Sciatic nerve (tissue), 2 donors: ENCODE measurements at regions not wholly inside any gene's neighbourhood (a gene's known extent, or its start where the extent isn't known, plus 50 kb on each side); places are given as distances from the start of the nearest gene placed in this dataset.

Experiments
- ATAC-seq: fragments of 200-7000 bp; cut with Tn5 transposase; one replicate; pipeline ENCODE4 v1.9.1; 2020; ENCODE audit warnings: mild to moderate bottlenecking, moderate library complexity
- DNase-seq: peaks from one replicate; pipeline ENCODE4 v3.0.0-alpha.2; 2020; ENCODE audit warnings: low spot score
- intact Hi-C: fragments of 100-400 bp; cut with DNase I; formaldehyde crosslinking; loops from one replicate; pipeline ENCODE4 v1.14.2; 2022
- donor health status: DM: no; HTN: no; CAD: no.
- donor health status: DM: no; HTN: no; CAD: no.

GRCh38 chr13:56271686-56272085, 869.0 kb upstream of the PRR20A start:
- ATAC-seq (no peak), DNase-seq (no peak)
- intact Hi-C loops: no loop called here

GRCh38 chr13:56283262-56283828, 857.4 kb upstream of the PRR20A start:
- intact Hi-C loops: no loop called here
- no peak for ATAC-seq
- no peak for DNase-seq

GRCh38 chr13:56299650-56300049, 841.1 kb upstream of the PRR20A start:
- ATAC-seq (no peak), DNase-seq (no peak)
- intact Hi-C loops: loop anchor here (10.0 kb wide), 1 partner anchor 485 kb away; no protein-coding TSS in a partner anchor

GRCh38 chr13:56314765-56315164, 826.0 kb upstream of the PRR20A start:
- intact Hi-C loops: no loop called here

GRCh38 chr13:56317841-56318240, 822.9 kb upstream of the PRR20A start:
- DNase-seq (no peak), ATAC-seq (no peak)
- intact Hi-C loops: no loop called here

More at GRCh38 chr13:56314765-56315164, 826.0 kb upstream of the PRR20A start:
- DNase-seq: no peak
- ATAC-seq: no peak

- intact Hi-C loops: no loop called here
- no peak for DNase-seq
- no peak for ATAC-seq
These were observed 808.0 kb upstream of the PRR20A start for GRCh38 chr13:56332671-56333070.

- DNase-seq (no peak), ATAC-seq (no peak)
- intact Hi-C loops: no loop called here
These were observed 804.9 kb upstream of the PRR20A start for GRCh38 chr13:56335775-56336174.

- intact Hi-C loops: no loop called here
- DNase-seq: no peak
- no peak for ATAC-seq
These were observed 802.3 kb upstream of the PRR20A start for GRCh38 chr13:56338421-56338820.

- intact Hi-C loops: no loop called here
- DNase-seq (no peak), ATAC-seq (no peak)
These were observed 793.7 kb upstream of the PRR20A start for GRCh38 chr13:56347014-56347413.

- no peak for ATAC-seq
These were observed 790.9 kb upstream of the PRR20A start for GRCh38 chr13:56349866-56350265.

GRCh38 chr13:56351041-56351440, 789.7 kb upstream of the PRR20A start:
- intact Hi-C loops: no loop called here
- ATAC-seq: no peak

More at GRCh38 chr13:56349866-56350265, 790.9 kb upstream of the PRR20A start:
- intact Hi-C loops: no loop called here
- no peak for DNase-seq

GRCh38 chr13:56352361-56352760, 788.4 kb upstream of the PRR20A start:
- DNase-seq: no peak
- intact Hi-C loops: no loop called here
- no peak for ATAC-seq

More at GRCh38 chr13:56351041-56351440, 789.7 kb upstream of the PRR20A start:
- DNase-seq: no peak

- intact Hi-C loops: no loop called here
- no peak for ATAC-seq
- DNase-seq: no peak
These were observed 787.8 kb upstream of the PRR20A start for GRCh38 chr13:56352901-56353300.

GRCh38 chr13:56356690-56357089, 784.0 kb upstream of the PRR20A start:
- DNase-seq (no peak), ATAC-seq (no peak)
- intact Hi-C loops: no loop called here

GRCh38 chr13:56378566-56378965, 762.2 kb upstream of the PRR20A start:
- DNase-seq: no peak
- intact Hi-C loops: no loop called here
- no peak for ATAC-seq

- no peak for DNase-seq
- intact Hi-C loops: no loop called here
- ATAC-seq: no peak
These were observed 747.2 kb upstream of the PRR20A start for GRCh38 chr13:56393549-56393948.

- DNase-seq (no peak), ATAC-seq (no peak)
- intact Hi-C loops: no loop called here
These were observed 744.4 kb upstream of the PRR20A start for GRCh38 chr13:56396318-56396717.

- ATAC-seq (no peak), DNase-seq (no peak)
- intact Hi-C loops: no loop called here
These were observed 739.9 kb upstream of the PRR20A start for GRCh38 chr13:56400774-56401173.

- DNase-seq (no peak), ATAC-seq (no peak)
- intact Hi-C loops: no loop called here
These were observed 727.9 kb upstream of the PRR20A start for GRCh38 chr13:56412856-56413255.

GRCh38 chr13:56424246-56424645, 716.5 kb upstream of the PRR20A start:
- intact Hi-C loops: no loop called here
- ATAC-seq: no peak
- DNase-seq: no peak

GRCh38 chr13:56457535-56458190, 683.1 kb upstream of the PRR20A start:
- intact Hi-C loops: no loop called here
- no peak for DNase-seq
- no peak for ATAC-seq
